NCI-H1930 (cell line): ENCODE measurements at regions not wholly inside any gene's neighbourhood (a gene's known extent, or its start where the extent isn't known, plus 50 kb on each side); places are given as distances from the start of the nearest gene placed in this dataset.
"Not testable (repeated sequence)": the region's sequence is repeated elsewhere in the genome, so short reads cannot be mapped to it uniquely, and the experiment has no call there.

Experiments
- DNase-seq, 2 experiments: peaks; one replicate each; lab custom pipeline; 2025; lab: John Stamatoyannopoulos, UW

GRCh38 chr20:48231253-48231930, 446.1 kb upstream of the SULF2 start:
- DNase-seq = no peak

- no peak for DNase-seq
Observed at GRCh38 chr20:48230216-48230615, 444.9 kb upstream of the SULF2 start.

GRCh38 chr20:48227381-48227780, 442.1 kb upstream of the SULF2 start:
- no peak for DNase-seq

GRCh38 chr20:48226642-48227041, 441.4 kb upstream of the SULF2 start:
- DNase-seq = no peak

GRCh38 chr20:48224533-48225050, 439.3 kb upstream of the SULF2 start:
- DNase-seq = no peak

- DNase-seq = no peak
Observed at GRCh38 chr20:48223715-48224114, 438.4 kb upstream of the SULF2 start.

GRCh38 chr20:48222595-48223180, 437.4 kb upstream of the SULF2 start:
- no peak for DNase-seq

GRCh38 chr20:48220033-48220633, 434.9 kb upstream of the SULF2 start:
- DNase-seq = no peak

GRCh38 chr20:48219306-48219705, 434.0 kb upstream of the SULF2 start:
- DNase-seq = no peak

- DNase-seq = no peak
Observed at GRCh38 chr20:48217190-48217589, 431.9 kb upstream of the SULF2 start.

GRCh38 chr20:48215536-48215935, 430.3 kb upstream of the SULF2 start:
- DNase-seq = no peak

GRCh38 chr20:48214601-48215000, 429.3 kb upstream of the SULF2 start:
- DNase-seq = no peak

GRCh38 chr20:48213635-48214034, 428.4 kb upstream of the SULF2 start:
- DNase-seq = not testable (repeated sequence)

- DNase-seq = no peak
Observed at GRCh38 chr20:48212806-48213509, 427.7 kb upstream of the SULF2 start.

GRCh38 chr20:48211847-48212246, 426.6 kb upstream of the SULF2 start:
- DNase-seq = no peak

GRCh38 chr20:48211238-48211637, 426.0 kb upstream of the SULF2 start:
- DNase-seq = no peak

- DNase-seq = no peak
Observed at GRCh38 chr20:48210111-48211027, 425.1 kb upstream of the SULF2 start.

GRCh38 chr20:48209102-48209501, 423.8 kb upstream of the SULF2 start:
- no peak for DNase-seq

- DNase-seq = no peak
Observed at GRCh38 chr20:48208176-48208575, 422.9 kb upstream of the SULF2 start.

GRCh38 chr20:48207505-48207904, 422.2 kb upstream of the SULF2 start:
- no peak for DNase-seq

- DNase-seq = no peak
Observed at GRCh38 chr20:48205786-48206185, 420.5 kb upstream of the SULF2 start.
